ENCODE measurements at regions not wholly inside any gene's neighbourhood (a gene's known extent, or its start where the extent isn't known, plus 50 kb on each side); places are given as distances from the start of the nearest gene placed in this dataset.

GRCh38 chr12:114920771-114921554 is 237.0 kb upstream of the TBX3 start:
- DNase-seq: no peak

- DNase-seq: no peak
Measured at GRCh38 chr12:114919479-114919878, 235.5 kb upstream of the TBX3 start.

GRCh38 chr12:114918535-114919233 is 234.7 kb upstream of the TBX3 start:
- peak; percentile 76 for DNase-seq

GRCh38 chr12:114917953-114918352 is 234.0 kb upstream of the TBX3 start:
- no peak for DNase-seq

- DNase-seq: no peak
Measured at GRCh38 chr12:114917307-114917706, 233.3 kb upstream of the TBX3 start.

GRCh38 chr12:114916541-114916940 is 232.6 kb upstream of the TBX3 start:
- DNase-seq: no peak

- DNase-seq: peak; percentile 46
Measured at GRCh38 chr12:114916124-114916523, 232.1 kb upstream of the TBX3 start.

GRCh38 chr12:114913871-114914801 is 230.2 kb upstream of the TBX3 start:
- no peak for DNase-seq

- DNase-seq: no peak
Measured at GRCh38 chr12:114912811-114913210, 228.8 kb upstream of the TBX3 start.

- no peak for DNase-seq
Measured at GRCh38 chr12:114911196-114911595, 227.2 kb upstream of the TBX3 start.

- peak; percentile 19 for DNase-seq
Measured at GRCh38 chr12:114904254-114905003, 220.5 kb upstream of the TBX3 start.

GRCh38 chr12:114903083-114903691 is 219.2 kb upstream of the TBX3 start:
- peak; percentile 66 for DNase-seq

- no peak for DNase-seq
Measured at GRCh38 chr12:114902665-114903064, 218.7 kb upstream of the TBX3 start.

- no peak for DNase-seq
Measured at GRCh38 chr12:114901316-114901715, 217.3 kb upstream of the TBX3 start.

GRCh38 chr12:114898159-114898558 is 214.2 kb upstream of the TBX3 start:
- no peak for DNase-seq

- DNase-seq: peak; percentile 35
Measured at GRCh38 chr12:114895827-114896226, 211.9 kb upstream of the TBX3 start.

GRCh38 chr12:114895081-114895480 is 211.1 kb upstream of the TBX3 start:
- DNase-seq: no peak

- DNase-seq: no peak
Measured at GRCh38 chr12:114894076-114894475, 210.1 kb upstream of the TBX3 start.

- no peak for DNase-seq
Measured at GRCh38 chr12:114888928-114889584, 205.1 kb upstream of the TBX3 start.

GRCh38 chr12:114888448-114888847 is 204.5 kb upstream of the TBX3 start:
- DNase-seq: peak; percentile 59

- no peak for DNase-seq
Measured at GRCh38 chr12:114885501-114885900, 201.5 kb upstream of the TBX3 start.

Data from fibroblast of skin of back (primary cell).